ENCODE measurements at regions not wholly inside any gene's neighbourhood (a gene's known extent, or its start where the extent isn't known, plus 50 kb on each side); places are given as distances from the start of the nearest gene placed in this dataset.

GRCh38 chr2:128775217-128775913 lies 456.7 kb upstream of the HS6ST1 start:
- H3K27me3 Mint-ChIP-seq (ENCODE audit: low read depth): no peaks in the 10 kb centered on the region
- H3K27ac Mint-ChIP-seq: no peak overlapping the region
- H3K4me1 Mint-ChIP-seq: peaks cover 13% of the 10 kb centered on the region
- DNase-seq (ENCODE audit: low spot score): no peak
- POLR2A ChIA-PET: no interaction called here
- TF ChIP-seq STAT6 (CRISPR knock-in tag; conservative IDR thresholded peaks at IDR 0.05; ENCODE audit: low read depth) (no peak), ZNF416 (CRISPR knock-in tag; IDR thresholded peaks at IDR 0.05) (no peak), ZNF532 (CRISPR knock-in tag; IDR thresholded peaks at IDR 0.05; ENCODE audit: borderline replicate concordance) (no peak), ZNF219 (CRISPR knock-in tag; IDR thresholded peaks at IDR 0.05; ENCODE audit: borderline replicate concordance) (no peak), FOXP1 (CRISPR knock-in tag; IDR thresholded peaks at IDR 0.05; ENCODE audit: borderline replicate concordance) (no peak), NFYB (CRISPR knock-in tag; conservative IDR thresholded peaks at IDR 0.05; ENCODE audit: low read depth) (no peak), PRRX2 (CRISPR knock-in tag; IDR thresholded peaks at IDR 0.05) (no peak), PREB (CRISPR knock-in tag; IDR thresholded peaks at IDR 0.05; ENCODE audit: borderline replicate concordance) (no peak), ETV6 (CRISPR knock-in tag; IDR thresholded peaks at IDR 0.05) (no peak)
- no peak for ATAC-seq
- peaks cover 8% of the 10 kb centered on the region for H3K9me3 Mint-ChIP-seq
- CTCF ChIA-PET: no interaction called here
- H3K4me3 Mint-ChIP-seq: no peak overlapping the region
- no peaks in the 10 kb centered on the region for H3K36me3 Mint-ChIP-seq

GRCh38 chr2:128775914-128776285 lies 457.2 kb upstream of the HS6ST1 start:
- H3K4me1 Mint-ChIP-seq: peaks cover 10% of the 10 kb centered on the region
- POLR2A ChIA-PET: no interaction called here
- TF ChIP-seq OVOL2 (CRISPR knock-in tag; IDR thresholded peaks at IDR 0.05; ENCODE audit: borderline replicate concordance) (no peak), FOXP1 (CRISPR knock-in tag; IDR thresholded peaks at IDR 0.05; ENCODE audit: borderline replicate concordance) (no peak), ZNF423 (CRISPR knock-in tag; IDR thresholded peaks at IDR 0.05) (no peak), ZNF532 (CRISPR knock-in tag; IDR thresholded peaks at IDR 0.05; ENCODE audit: borderline replicate concordance) (no peak), GRHL2 (CRISPR knock-in tag; IDR thresholded peaks at IDR 0.05; ENCODE audit: insufficient replicate concordance, severe bottlenecking) (no peak), STAT6 (CRISPR knock-in tag; conservative IDR thresholded peaks at IDR 0.05; ENCODE audit: low read depth) (no peak), FOXP4 (CRISPR knock-in tag; IDR thresholded peaks at IDR 0.05) (no peak)

More at GRCh38 chr2:128775914-128776285, 457.2 kb upstream of the HS6ST1 start:
- CTCF ChIA-PET: no interaction called here
- no peak for DNase-seq (ENCODE audit: low spot score)
- no peak for ATAC-seq
- Mint-ChIP-seq H3K36me3 (no peaks in the 10 kb centered on the region), H3K27ac (no peak overlapping the region), H3K27me3 (ENCODE audit: low read depth) (no peaks in the 10 kb centered on the region), H3K9me3 (peaks cover 8% of the 10 kb centered on the region), H3K4me3 (no peak overlapping the region)
